HG03439 (cell line): ENCODE measurements at regions not wholly inside any gene's neighbourhood (a gene's known extent, or its start where the extent isn't known, plus 50 kb on each side); places are given as distances from the start of the nearest gene placed in this dataset.
"Not testable (repeated sequence)": the region's sequence is repeated elsewhere in the genome, so short reads cannot be mapped to it uniquely, and the experiment has no call there.

Source experiments
- ATAC-seq: cut with Tn5 transposase; IDR thresholded peaks from one replicate; pipeline ENCODE4 v1.9.1; 2021; ENCODE audit warnings: mild to moderate bottlenecking, moderate library complexity; ENCODE audit not compliant: unreplicated experiment

DNA sequence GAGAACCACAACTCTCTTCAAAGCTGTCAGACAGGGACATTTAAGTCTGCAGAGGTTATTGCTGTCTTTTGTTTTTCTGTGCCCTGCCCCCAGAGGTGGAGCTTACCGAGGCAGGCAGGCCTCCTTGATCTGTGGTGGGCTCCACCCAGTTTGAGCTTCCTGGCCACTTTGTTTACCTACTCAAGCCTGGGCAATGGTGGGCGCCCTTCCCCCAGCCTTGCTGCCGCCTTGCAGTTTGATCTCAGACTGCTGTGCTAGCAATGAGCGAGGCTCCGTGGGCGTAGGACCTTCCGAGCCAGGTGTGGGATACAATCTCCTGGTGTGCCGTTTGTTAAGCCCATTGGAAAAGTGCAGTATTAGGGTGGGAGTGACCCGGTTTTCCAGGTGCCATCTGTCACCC, 822.1 kb downstream of the KCNMA1 start:
- not testable (repeated sequence) for ATAC-seq

DNA sequence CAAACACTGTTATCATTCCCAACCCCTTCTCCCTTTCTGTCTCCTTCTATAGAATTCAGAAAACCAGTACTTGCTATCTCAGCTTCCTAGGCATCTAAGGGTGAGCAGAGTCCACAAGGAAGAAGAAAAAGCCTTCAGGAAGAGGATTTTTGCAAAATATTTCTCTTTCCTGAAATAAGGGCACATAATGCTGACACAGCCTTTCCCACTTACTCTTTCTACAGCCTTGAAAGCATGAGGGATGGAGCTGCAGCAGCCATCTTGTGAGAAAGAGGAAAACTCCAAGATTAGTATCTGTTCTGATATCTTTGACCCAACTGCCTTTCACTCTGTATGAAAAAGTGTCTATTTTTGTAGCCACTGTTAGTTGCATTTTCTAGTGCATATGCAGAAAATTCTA, 826.2 kb downstream of the KCNMA1 start:
- ATAC-seq = no peak

DNA sequence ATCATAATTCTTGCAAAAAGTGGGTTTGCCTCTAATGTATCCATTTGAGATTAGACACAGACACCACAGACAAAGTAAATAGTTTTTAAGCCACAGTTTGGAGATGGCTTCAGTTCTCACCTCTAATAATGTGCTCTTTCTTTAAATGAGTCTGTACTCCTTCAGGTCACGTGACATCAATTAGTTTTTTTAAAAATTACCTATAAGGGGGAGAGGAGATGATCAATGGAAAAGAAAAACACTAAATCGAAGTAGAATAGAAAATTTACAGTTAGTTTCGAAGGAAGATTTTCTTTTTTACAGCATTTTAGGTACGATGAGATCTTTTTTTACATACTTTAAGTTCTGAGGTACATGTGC, 849.2 kb downstream of the KCNMA1 start:
- no peak for ATAC-seq

GRCh38 chr10:76787746-76788451, 849.7 kb downstream of the KCNMA1 start:
- ATAC-seq = no peak

GRCh38 chr10:76786504-76787072, 851.0 kb downstream of the KCNMA1 start:
- no peak for ATAC-seq

DNA sequence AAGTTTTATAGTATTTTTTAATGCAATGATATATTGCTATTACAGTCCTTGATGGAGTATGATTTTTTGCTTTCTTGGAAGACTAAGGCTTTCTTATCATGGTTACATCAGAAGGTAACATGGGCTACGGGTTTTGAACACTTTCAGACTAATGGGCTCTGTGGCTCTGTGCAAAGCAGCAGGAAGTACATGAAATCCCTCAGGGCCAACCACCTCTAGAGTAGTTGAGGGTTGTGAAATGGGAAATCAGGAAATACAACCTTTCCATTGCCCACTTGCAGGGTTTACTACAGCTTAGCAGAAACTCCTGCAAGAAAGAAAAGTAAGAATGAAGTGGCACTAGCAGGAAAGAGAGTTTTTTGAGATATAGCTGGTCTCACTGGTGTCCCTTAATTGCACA, 853.5 kb downstream of the KCNMA1 start:
- ATAC-seq = no peak

DNA sequence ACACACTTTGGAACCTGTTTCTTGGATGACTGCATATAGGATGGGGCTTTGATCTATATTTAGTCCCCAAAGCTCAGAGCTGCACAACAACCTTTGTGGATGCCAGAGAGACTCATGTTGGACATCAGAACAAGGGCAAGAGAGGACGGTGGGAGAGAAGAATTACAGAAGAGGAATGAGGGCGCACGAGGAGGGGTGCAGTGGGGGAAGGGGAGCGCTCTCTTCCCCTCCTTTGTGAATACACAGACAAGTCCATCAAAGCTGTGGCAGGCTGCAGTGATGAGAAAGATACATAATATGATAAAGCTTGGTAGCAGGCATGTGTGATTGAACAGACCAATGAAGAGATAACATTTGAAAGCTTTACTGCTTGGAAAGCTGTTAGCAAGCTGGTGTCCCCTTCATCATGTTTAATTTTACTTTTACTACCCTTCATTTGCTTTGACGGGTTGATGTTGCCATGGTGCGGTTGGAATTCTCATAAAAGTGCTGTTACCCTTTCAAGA, 857.8 kb downstream of the KCNMA1 start:
- ATAC-seq = no peak

DNA sequence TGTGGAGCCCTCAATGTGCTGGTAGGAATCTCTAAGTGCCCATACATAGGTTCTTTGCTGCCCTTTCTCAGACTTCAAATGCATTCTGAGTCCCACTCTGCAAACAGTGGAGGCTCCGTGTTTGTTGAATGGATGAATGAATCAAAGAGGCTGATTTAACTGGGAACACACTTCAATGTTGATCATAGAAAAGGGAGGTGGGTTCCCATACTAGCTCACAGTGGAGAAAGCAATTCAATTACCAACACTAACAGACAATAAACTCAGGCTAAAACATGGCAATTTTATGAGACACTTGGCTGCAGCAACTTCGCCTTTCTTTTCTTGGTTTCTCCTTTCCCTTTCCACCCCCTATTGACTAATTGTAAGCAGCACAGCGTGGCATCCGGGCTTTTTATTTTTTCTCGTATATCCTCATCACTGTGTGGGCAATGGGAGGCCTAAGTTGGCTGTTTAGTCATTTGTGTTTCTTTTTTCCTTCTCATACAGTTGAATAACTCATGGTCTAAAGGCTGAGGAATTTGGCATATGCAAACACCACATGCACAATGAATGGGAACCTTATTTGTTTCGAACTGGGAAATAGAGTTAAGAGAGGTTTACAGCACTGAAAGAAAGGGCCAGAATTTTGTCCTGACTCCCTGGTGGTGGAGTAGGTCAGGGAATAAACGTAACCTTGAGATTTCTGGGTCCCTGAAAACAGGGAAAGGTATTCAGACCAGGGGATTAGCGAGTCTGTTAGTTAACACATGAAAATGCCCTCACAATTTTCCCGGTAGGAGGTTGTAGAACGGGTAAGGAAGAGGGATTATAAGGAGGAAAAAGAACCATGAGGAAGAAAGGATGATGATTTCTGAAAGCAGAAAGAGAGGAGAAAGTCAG, 858.5 kb downstream of the KCNMA1 start:
- ATAC-seq = no peak

GRCh38 chr10:76774987-76775603, 862.5 kb downstream of the KCNMA1 start:
- ATAC-seq = no peak

DNA sequence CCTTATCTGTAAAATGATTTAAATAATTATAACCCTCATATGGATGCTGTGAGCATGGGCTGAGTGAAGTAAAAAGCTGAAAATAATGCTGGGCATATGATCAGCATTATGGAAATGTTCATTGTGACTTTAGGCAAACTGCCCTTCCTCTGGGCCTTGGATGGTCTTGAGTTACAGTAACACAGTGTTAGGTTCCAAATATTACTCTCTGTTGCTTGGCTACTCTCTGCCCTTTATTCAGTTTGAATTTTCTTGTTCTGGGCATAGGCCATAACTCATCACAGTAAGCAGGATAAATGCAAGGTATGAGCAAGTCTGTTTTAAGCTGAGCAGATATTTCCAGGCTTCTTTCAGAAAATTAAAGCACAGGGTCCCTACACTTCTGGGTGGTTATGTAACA, 868.0 kb downstream of the KCNMA1 start:
- ATAC-seq = no peak

DNA sequence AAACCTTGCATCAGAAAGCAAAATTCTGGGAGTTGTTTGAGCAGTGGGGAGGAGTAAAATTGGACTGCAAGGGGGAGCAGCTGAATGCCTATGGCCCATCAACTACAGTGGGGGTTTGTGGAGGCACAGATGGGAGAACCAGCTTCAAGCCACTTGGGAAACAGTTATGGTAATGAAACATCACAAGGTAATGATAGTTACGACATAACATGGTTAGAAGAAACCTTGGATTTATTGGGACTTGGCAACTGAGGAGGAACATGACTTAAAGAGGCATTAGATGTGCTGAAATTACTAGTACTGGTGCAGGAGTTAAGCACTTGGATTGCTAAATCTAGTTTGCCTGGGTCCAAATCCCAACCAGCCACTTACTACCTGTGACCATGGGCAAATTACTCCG, 868.4 kb downstream of the KCNMA1 start:
- ATAC-seq = no peak

GRCh38 chr10:76766682-76767081, 870.9 kb downstream of the KCNMA1 start:
- no peak for ATAC-seq

- not testable (repeated sequence) for ATAC-seq
Measured at GRCh38 chr10:76764921-76765320, 872.7 kb downstream of the KCNMA1 start.

DNA sequence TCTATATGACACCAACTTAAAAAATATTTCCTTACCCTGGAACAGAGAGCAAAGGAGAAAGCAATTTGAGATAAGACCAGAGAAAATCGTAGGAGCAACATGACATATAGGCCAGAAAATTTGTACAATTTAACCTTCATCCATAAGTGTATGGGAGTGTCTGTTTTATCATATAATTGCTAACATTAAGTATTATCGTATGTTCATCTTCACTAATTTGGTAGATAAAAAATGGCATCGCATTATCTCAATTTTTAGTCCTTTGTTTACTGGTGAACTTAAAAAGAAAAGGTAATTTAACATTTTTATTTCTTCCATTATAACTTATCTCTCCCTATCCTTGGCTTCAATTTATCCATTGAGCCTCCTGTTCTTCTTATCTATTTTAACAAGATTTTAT, 873.4 kb downstream of the KCNMA1 start:
- ATAC-seq = no peak

DNA sequence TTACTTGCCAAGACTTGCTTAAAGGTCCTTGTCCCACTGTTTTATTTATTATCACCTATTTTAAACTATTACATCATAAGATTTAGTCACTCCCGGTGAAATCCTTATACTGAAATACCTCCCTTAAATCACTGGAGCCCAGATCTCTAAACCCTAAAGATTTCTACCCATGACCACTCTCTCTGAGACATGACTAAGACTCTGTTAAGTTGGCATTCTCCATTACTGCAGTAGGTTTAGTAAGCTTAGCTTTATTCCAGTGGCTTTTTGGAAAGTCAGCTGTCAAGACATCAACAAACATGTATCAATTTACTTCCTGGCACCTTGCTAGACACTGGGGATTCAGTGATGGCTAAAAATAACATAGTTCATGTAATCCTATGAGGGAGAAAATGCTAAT, 874.2 kb downstream of the KCNMA1 start:
- no peak for ATAC-seq

GRCh38 chr10:76759681-76760080, 877.9 kb downstream of the KCNMA1 start:
- ATAC-seq = no peak

- no peak for ATAC-seq
Measured at GRCh38 chr10:76743169-76743568, 894.4 kb downstream of the KCNMA1 start.

- ATAC-seq = no peak
Measured at GRCh38 chr10:76740514-76740913, 897.1 kb downstream of the KCNMA1 start.

- ATAC-seq = no peak
Measured at GRCh38 chr10:76738991-76739390, 898.6 kb downstream of the KCNMA1 start.

- ATAC-seq = no peak
Measured at GRCh38 chr10:76736815-76737618, 900.6 kb downstream of the KCNMA1 start.

GRCh38 chr10:76736392-76736791, 901.2 kb downstream of the KCNMA1 start:
- no peak for ATAC-seq
